CD14-positive monocyte (primary cell): ENCODE measurements at regions not wholly inside any gene's neighbourhood (a gene's known extent, or its start where the extent isn't known, plus 50 kb on each side); places are given as distances from the start of the nearest gene placed in this dataset.

ENCODE experiments used
- DNase-seq, 3 donors: peaks; one replicate each; pipeline ENCODE4 v3.0.0-alpha.2; 2011 to 2022
- H2AFZ ChIP-seq: 2 replicates; pipeline ENCODE4 v1.6.0; 2012; ENCODE audit warnings: mild to moderate bottlenecking, low read depth, low read length, inconsistent platforms; ENCODE audit not compliant: insufficient read depth, poor library complexity, severe bottlenecking
- H3K27ac ChIP-seq, 2 donors: 1 replicate in 1 of 2; 2 replicates in 1 of 2; pipeline ENCODE4 v1.5.1; 2012 to 2013; ENCODE audit warnings: low read length in 2 of 2, control low read depth in 1 of 2, inconsistent platforms in 1 of 2, low read depth in 1 of 2, mild to moderate bottlenecking in 1 of 2
- H3K27me3 ChIP-seq, 2 donors: one replicate each; pipeline versions ENCODE4 v1.6.0 to v1.6.1; 2011 to 2013; ENCODE audit warnings: low read length in 2 of 2; ENCODE audit not compliant: control insufficient read depth in 2 of 2, insufficient read depth in 2 of 2
- H3K36me3 ChIP-seq, 2 donors: replicated peaks in 1 of 2; 1 replicate in 1 of 2; 2 replicates in 1 of 2; pipeline versions ENCODE4 v1.5.1 to v1.6.1; 2012 to 2013; ENCODE audit warnings: low read length in 2 of 2, control low read depth in 1 of 2, inconsistent platforms in 1 of 2, mild to moderate bottlenecking in 1 of 2; ENCODE audit not compliant: insufficient read depth in 2 of 2, control insufficient read depth in 1 of 2
- H3K4me1 ChIP-seq, 2 donors: 1 replicate in 1 of 2; 2 replicates in 1 of 2; pipeline versions ENCODE4 v1.5.1 to v1.6.1; 2012 to 2013; ENCODE audit warnings: low read length in 2 of 2, control low read depth in 1 of 2, inconsistent platforms in 1 of 2, mild to moderate bottlenecking in 1 of 2, moderate library complexity in 1 of 2; ENCODE audit not compliant: insufficient read depth in 2 of 2, control insufficient read depth in 1 of 2
- H3K4me2 ChIP-seq: replicated peaks from 2 replicates; pipeline ENCODE3; 2012; ENCODE audit warnings: low read length, moderate library complexity, mild to moderate bottlenecking; ENCODE audit not compliant: poor library complexity, severe bottlenecking; ENCODE audit errors: extremely low read depth
- H3K4me3 ChIP-seq, 3 experiments: fragments of 200-600 bp in 1 of 3; sonication (generic) in 1 of 3; replicated peaks in 1 of 3; 1 replicate in 2 of 3; 2 replicates in 1 of 3; pipeline ENCODE4 v1.5.1; 2011 to 2013; ENCODE audit warnings: low read length in 3 of 3, mild to moderate bottlenecking in 3 of 3, control low read depth in 2 of 3, low read depth in 2 of 3, inconsistent platforms in 1 of 3, moderate library complexity in 1 of 3
- H3K79me2 ChIP-seq: 2 replicates; pipeline ENCODE4 v1.6.0; 2012; ENCODE audit warnings: mild to moderate bottlenecking, control low read depth, inconsistent platforms, low read length, moderate library complexity; ENCODE audit not compliant: insufficient read depth
- H3K9ac ChIP-seq: 2 replicates; pipeline ENCODE4 v1.6.0; 2017; ENCODE audit warnings: low read length, mild to moderate bottlenecking; ENCODE audit not compliant: insufficient read depth, poor library complexity, severe bottlenecking
- H3K9me3 ChIP-seq, 2 donors: replicated peaks in 1 of 2; 1 replicate in 1 of 2; 2 replicates in 1 of 2; pipeline versions ENCODE4 v1.5.1 to v1.6.1; 2012 to 2013; ENCODE audit warnings: low read length in 2 of 2, control low read depth in 1 of 2; ENCODE audit not compliant: control insufficient read depth in 1 of 2, insufficient read depth in 1 of 2
- H4K20me1 ChIP-seq: 2 replicates; pipeline ENCODE4 v1.6.0; 2012; ENCODE audit warnings: mild to moderate bottlenecking, low read length, control low read depth, moderate library complexity; ENCODE audit not compliant: insufficient read depth
- H3K27ac Mint-ChIP-seq, 7 donors: one replicate each; pipeline ENCODE4 v1.8.0; 2020; ENCODE audit warnings: mild to moderate bottlenecking in 7 of 7, mixed read lengths in 7 of 7, moderate library complexity in 6 of 7, inconsistent platforms in 2 of 7
- H3K27me3 Mint-ChIP-seq, 3 donors: one replicate each; pipeline ENCODE4 v1.8.0; 2021 to 2022; ENCODE audit warnings: low read depth in 3 of 3, mild to moderate bottlenecking in 3 of 3, mixed read lengths in 3 of 3, moderate library complexity in 3 of 3, inconsistent platforms in 1 of 3
- H3K36me3 Mint-ChIP-seq, 2 donors: one replicate each; pipeline ENCODE4 v1.8.0; 2020; ENCODE audit warnings: mixed read lengths in 2 of 2, inconsistent platforms in 1 of 2, mild to moderate bottlenecking in 1 of 2
- H3K4me1 Mint-ChIP-seq: one replicate; pipeline ENCODE4 v1.8.0; 2020; ENCODE audit warnings: mild to moderate bottlenecking, mixed read lengths
- H3K4me3 Mint-ChIP-seq, 2 donors: one replicate each; pipeline ENCODE4 v1.8.0; 2020; ENCODE audit warnings: mild to moderate bottlenecking in 2 of 2, mixed read lengths in 2 of 2, moderate library complexity in 1 of 2
- H3K9me3 Mint-ChIP-seq, 7 donors: one replicate each; pipeline ENCODE4 v1.8.0; 2020 to 2022; ENCODE audit warnings: mixed read lengths in 7 of 7, mild to moderate bottlenecking in 6 of 7, moderate library complexity in 6 of 7, inconsistent platforms in 2 of 7
- CTCF ChIP-seq: fragments of 200-600 bp; IDR thresholded peaks from one replicate; pipeline ENCODE4 v1.8.0; 2022; ENCODE audit warnings: antibody characterized with exemption, mild to moderate bottlenecking
- WGBS: methylation state at CpG from one replicate; pipeline ENCODE4 v1.1.5; 2013; ENCODE audit warnings: missing lambda C conversion rate; ENCODE audit not compliant: insufficient coverage; 5-methylcytosine and 5-hydroxymethylcytosine counted together
- intact Hi-C, 2 donors: fragments of 100-400 bp; cut with micrococcal nuclease; formaldehyde crosslinking; loops; one replicate each; pipeline versions ENCODE4 v1.15.0 to v1.15.1; 2023

- Mint-ChIP-seq H3K36me3 (no peaks in the 10 kb centered on the region), H3K9me3 (peaks cover 0 to 6% (median 2%) of the 10 kb centered on the region in 7 donors), H3K4me3 (no peak overlapping the region), H3K27me3 (peaks cover 0 to 1% (median 0%) of the 10 kb centered on the region in 3 donors), H3K27ac (no peak overlapping the region), H3K4me1 (no peaks in the 10 kb centered on the region)
- Histone ChIP-seq H3K4me1 (no peaks in the 10 kb centered on the region), H3K36me3 (no peaks in the 10 kb centered on the region), H3K4me2 (no peak overlapping the region), H3K79me2 (no peaks in the 10 kb centered on the region), H4K20me1 (no peaks in the 10 kb centered on the region), H3K4me3 (no peak overlapping the region), H3K27ac (no peak overlapping the region), H3K9ac (no peak overlapping the region), H3K27me3 (no peaks in the 10 kb centered on the region), H2AFZ (no peak overlapping the region), H3K9me3 (no peaks in the 10 kb centered on the region)
- DNase-seq = no peak
- TF ChIP-seq CTCF = no peak
- WGBS = no CpG with 5 or more reads among the region's 1 CpG
- intact Hi-C loops = no loop called here
These were observed 538.6 kb upstream of the CYLC2 start for GRCh38 chr9:102456562-102456961.

DNA sequence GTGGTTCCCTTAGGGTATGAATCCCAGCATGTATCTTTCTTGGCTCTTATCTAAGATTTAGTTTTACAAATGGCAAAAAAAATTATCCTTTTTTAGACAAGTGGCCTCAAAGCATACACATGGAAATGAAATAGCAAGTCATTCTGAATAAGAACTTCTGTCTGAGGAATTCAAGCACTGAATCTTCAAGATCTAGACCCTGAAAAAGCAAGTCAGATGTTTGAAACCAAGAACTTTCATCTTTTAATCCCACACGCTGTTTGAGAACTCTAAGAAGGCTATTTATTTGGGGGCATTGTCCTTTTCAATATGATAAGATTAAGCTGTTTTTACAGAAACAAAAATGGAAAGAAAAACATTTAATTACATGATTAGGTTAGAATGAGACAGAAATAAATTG lies 549.2 kb upstream of the CYLC2 start:
- H3K36me3 Mint-ChIP-seq = no peaks in the 10 kb centered on the region

More for the DNA sequence above, 549.2 kb upstream of the CYLC2 start:
- TF ChIP-seq CTCF = no peak
- Histone ChIP-seq H3K4me3 (no peak overlapping the region), H3K9me3 (peaks cover 6 to 7% of the 10 kb centered on the region in 2 donors), H3K27ac (no peak overlapping the region), H3K4me2 (no peak overlapping the region), H3K79me2 (no peaks in the 10 kb centered on the region), H3K36me3 (no peaks in the 10 kb centered on the region), H4K20me1 (no peaks in the 10 kb centered on the region), H3K9ac (no peak overlapping the region), H3K4me1 (no peaks in the 10 kb centered on the region), H3K27me3 (no peaks in the 10 kb centered on the region), H2AFZ (no peak overlapping the region)
- no peaks in the 10 kb centered on the region for H3K27me3 Mint-ChIP-seq
- no peak overlapping the region for H3K27ac Mint-ChIP-seq
- no CpG with 5 or more reads among the region's 1 CpG for WGBS
- peaks cover 0 to 5% (median 2%) of the 10 kb centered on the region in 7 donors for H3K9me3 Mint-ChIP-seq
- no peak for DNase-seq
- no peak overlapping the region for H3K4me3 Mint-ChIP-seq
- intact Hi-C loops = no loop called here
- no peaks in the 10 kb centered on the region for H3K4me1 Mint-ChIP-seq
